NCI-H345 treated with DMSO at 0.1 percent for 48 hours (cell line): ENCODE measurements at regions not wholly inside any gene's neighbourhood (a gene's known extent, or its start where the extent isn't known, plus 50 kb on each side); places are given as distances from the start of the nearest gene placed in this dataset.
"Not testable (repeated sequence)": the region's sequence is repeated elsewhere in the genome, so short reads cannot be mapped to it uniquely, and the experiment has no call there.

Experiments
- DNase-seq: peaks from one replicate; lab custom pipeline; 2025; ENCODE audit not compliant: unreplicated experiment; lab: John Stamatoyannopoulos, UW

DNA sequence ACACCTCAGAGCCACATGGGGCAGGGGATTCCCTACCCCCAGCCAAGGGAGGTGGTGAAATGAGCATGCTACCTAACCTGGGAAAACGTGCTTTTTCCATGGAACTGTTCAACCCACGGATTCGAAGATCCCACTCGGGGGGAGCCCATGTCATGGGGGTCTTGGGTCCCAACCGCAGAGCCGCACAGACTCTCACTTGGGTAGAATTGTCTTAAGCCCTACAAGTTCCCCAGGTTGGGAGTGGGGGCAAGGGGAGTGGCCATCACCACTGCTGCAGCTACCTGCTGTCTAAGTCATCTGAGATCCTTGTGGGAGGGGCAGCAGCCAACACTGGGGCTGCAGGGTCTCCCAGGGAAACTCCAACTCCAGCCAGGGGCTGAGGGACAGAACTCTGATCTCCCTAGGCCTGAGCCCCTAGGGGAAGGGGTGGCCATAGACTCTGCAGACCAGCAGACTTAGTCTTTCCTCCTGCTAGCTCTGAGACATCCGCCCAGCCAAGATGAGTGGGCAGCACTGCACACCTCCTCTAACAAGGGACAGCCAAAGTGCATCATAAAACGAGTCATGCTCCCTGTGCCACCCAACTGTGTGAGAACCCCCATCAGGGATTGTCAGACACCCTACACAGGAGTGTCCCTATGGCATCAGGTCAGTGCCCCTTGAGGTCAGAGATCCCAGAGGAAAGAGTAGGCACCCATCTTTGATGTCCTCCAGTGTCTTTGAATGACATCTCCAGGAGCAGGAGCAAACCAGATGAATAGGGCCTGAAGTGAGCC lies 610.4 kb upstream of the SLITRK6 start:
- DNase-seq = no peak

DNA sequence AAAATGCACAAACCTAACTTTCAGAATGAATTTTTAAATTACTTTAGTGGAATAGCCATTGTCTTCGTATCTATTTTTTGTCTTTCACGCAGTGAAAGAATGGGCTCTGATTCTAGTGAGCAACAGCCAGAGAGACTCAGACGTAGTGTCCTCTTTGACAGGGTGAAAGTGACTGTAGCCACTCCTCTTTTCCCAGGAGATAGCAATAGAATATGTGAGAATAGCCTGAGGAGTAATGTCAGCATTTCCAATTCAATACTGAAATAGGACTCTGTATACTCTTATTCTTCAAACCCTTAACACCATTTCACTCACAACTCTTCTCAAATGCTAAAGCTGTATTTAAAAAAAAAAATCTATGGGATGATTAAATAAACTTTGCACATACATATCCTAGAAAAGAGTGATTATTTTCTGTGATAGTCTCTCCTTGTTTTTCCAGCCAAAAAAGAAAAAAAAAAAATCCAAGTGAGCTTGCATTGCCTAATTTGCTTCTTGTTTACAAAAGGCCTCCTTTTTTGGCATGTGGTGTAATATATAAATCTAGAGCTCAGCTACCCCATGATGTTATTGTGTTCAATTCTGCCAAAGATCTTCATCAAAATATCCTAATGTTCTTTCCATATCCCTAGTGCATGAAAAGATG lies 626.1 kb upstream of the SLITRK6 start:
- peak; percentile 35 for DNase-seq

DNA sequence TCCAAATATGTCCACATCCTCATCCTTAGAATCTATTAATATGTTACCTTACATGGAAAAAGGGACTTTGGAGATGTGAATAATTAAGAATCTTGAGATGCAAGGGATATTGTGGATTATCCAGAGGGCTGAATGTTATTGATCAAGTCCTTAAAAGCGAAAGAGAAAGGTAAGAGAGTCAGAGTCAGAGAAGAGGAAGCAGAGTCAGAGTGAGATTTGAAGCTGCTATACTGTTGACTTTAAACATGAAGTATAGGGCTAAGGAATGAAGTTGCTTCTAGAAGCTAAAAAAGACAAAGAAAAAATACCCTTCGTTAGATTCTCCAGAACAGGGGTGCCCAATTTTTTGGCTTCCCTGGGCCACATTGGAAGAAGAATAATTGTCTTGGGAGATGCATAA lies 627.2 kb upstream of the SLITRK6 start:
- DNase-seq = no peak

DNA sequence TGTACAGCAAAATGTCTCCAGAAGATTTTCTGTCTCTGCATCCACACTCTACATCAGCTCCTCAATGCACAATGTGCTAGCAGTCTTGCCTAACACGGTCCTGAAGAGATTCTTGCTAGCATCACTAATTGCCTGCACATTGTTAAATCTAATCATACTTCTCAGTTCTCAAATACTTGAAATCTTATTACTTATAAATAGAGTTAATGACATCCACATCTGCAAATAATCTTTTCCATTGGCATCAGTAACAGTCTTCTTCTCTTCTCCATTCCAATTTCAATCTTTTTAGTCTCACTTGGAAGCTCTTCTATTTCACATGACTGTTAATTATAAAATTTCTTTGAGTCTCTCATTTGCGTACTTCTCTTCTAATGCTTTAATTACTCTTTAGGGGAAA lies 630.5 kb upstream of the SLITRK6 start:
- no peak for DNase-seq

DNA sequence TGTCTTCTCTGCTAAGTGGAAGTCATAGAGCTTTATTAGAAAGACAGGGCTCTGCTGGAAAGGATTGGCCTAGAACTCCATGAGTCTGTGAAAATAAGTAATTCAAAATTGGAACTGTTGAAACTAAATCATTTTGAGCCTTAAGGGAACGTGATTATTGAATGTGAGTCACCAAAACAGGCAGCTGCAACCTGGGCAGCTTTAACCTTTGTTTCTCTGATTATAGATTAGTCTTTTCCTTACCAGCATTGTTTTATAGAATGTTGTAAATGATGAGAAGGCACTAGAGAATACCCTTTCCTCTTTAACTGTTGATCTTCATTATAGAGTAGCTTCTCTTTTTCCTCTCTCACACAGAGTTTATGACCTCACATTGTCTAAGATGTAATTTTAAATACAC lies 638.8 kb upstream of the SLITRK6 start:
- no peak for DNase-seq

DNA sequence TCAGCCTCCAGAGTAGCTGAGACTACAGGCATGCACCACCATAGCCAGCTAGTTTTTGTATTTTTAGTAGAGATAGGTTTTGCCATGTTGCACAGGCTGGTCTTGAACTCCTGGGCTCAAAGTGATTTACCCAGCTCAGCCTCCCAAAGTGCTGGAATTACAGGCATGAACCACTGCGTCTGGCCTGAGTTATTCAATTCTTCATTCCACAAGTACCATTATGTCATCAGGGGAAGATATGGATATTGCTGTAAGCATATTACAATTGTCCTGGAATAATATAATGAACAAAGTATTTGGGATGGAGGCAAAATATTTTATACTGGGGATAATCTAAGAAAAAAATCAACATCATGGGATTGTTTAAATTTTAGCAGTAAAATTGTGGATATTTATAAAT lies 646.0 kb upstream of the SLITRK6 start:
- DNase-seq = no peak

DNA sequence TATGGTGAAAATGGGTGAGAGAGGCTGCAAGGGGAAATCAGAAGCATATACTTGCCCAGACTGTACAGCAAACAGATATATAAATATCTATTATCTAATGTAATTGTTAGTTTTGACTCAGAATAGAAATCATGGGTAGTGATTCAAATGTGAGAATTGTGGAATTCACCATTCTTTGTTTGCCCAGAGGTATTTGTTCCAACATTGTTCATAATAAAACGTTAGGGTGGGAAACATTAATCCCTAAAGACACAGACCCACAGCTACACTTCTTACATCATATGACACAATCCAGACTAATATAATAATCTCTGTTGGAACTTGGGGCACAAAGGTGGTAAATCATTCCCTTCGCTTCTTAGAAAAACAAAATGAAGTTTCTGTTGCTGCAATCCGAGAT lies 646.5 kb upstream of the SLITRK6 start:
- DNase-seq = no peak

DNA sequence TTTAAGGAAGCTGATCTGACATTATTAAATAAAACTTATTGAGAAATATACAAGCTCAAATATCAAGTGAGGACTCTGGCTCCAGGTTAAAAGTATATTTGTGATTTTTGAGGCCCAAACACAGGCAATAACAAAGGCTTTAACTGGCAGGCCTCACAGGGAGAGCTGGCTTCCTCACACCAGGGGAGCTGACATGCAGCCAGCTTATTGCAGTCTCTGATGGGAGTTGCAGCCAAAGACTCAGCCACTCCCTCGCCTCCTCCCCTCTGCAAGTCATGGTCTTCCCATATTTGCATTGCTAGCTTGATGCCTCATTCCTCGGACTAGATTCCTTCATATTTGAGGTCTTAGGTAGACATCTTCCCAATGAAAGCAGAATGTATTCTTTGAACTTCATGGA lies 647.1 kb upstream of the SLITRK6 start:
- no peak for DNase-seq

DNA sequence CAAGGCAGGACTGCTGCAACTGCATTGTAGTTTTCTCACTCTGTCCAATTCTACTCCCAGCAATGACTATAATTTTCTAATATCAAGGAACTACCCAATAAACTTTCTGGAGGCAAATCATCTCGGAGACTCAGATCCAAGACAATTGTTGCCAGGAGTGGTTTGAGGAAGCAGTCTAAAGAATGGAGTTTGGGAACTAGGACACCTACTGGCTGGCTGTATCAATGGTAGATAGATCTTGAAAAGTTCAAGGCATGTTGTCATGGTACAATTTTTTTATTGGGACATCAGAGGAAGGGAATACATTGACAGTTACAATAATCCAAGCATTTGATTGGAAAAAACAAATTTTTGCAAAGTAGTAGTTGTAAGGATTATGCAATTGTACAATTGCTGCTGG lies 648.3 kb upstream of the SLITRK6 start:
- no peak for DNase-seq

DNA sequence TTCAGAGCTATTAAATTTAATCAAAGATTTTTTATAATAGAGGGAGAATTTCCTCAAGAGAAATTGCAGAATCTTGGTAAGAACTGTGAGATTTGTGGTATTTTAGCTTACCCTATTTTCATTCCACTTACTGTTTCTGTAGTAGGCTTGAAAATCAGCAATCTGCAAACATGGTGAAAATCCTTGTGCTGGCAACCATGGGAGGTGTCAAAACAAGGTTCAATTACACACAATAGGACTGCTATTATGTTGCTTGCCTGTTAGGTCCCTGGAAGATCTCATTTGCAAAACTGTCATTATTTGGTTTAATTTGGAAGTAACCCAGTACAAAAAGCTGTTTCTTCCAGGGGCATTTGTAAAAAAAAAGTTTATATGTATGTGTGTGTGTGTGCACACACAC lies 662.8 kb upstream of the SLITRK6 start:
- DNase-seq = no peak

DNA sequence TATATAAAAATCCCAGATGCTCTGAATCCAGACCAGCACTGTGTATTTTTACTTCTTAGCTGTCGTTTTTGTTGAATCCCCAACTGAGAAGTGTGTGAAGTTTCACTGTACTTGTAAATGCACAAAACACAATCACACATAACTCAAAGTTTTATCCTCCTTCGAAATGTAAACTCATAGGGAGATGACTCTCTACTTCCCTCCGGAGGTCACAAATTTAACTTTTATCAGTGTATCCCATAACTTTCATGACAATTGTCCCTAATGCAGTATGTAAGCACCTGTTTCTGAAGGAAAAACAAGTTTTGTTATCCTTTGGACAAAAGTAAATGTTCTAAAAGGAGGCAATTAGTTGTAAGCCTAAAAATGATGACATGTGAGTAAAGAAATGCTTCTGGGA lies 665.0 kb upstream of the SLITRK6 start:
- no peak for DNase-seq

DNA sequence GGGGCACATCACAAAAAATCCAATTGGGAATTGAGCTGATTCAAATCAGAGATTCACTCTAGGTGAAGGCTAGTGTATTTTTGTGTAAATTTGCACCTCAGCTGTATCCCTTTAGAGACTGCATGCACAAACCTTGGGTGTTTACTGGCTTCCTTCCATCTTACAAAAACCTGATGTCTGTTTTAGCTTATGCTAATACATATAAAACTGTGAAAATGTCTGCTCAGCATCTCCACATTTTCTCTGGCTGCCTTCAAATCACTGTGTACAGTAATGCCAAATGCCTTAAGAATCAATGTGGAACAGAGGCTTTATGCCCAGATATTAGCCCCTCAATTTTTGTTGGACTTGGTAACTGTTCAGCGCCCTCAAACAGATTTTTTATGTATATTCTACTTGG lies 675.8 kb upstream of the SLITRK6 start:
- no peak for DNase-seq

DNA sequence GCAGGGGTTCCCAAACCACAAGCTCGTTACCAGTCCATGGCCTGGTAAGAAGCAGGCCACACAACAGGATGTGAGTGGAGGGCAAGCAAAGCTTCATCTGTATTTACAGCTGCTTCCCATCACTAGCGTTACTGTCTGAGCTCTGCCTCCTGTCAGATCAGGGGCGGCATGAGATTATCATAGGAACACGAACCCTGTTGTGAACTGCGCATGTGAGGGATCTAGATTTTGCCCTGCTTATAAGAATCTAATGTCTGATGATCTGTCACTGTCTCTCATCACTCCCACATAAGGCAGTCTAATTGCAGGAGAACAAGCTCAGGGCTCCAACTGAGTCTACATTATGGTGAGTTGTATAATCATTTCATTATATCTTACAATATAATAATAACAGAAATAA lies 677.4 kb upstream of the SLITRK6 start:
- no peak for DNase-seq

DNA sequence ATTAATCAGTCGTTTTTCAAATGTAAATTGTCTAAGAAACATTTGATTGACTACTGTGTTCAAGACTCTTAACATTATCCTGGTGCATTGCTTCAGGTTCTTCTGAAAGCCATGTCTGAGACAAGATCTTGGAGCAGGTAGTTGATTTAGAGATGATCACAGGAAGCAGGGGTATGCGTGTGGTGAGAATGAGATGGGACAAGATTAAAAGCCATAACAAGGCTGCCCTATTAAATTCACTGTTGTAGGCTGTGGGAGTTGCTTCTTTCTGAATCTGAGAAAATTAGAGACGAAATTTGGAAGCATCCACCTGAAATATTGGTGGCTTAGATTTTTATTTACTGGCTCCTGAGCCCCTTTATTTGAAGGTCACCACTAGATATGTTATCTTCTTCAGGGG lies 687.4 kb upstream of the SLITRK6 start:
- DNase-seq = no peak

DNA sequence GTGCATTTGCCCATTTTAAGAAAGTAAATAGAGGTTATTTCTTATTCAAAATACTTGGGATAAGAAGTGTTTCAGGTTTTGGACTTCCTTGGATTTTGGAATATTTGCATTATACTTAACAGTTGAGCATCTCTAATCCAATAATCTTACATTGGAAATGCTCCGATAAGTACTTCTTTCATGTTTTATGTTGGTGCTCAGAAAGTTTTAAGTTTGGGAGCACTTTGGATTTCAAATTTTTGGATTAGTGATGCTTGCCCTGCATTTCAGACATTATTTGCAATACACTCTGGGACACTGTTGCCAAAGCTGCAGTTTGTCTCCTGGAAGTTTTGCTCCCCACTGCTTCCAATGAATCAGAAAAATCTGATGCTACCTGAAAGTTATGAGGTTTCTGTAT lies 691.9 kb upstream of the SLITRK6 start:
- DNase-seq = no peak

DNA sequence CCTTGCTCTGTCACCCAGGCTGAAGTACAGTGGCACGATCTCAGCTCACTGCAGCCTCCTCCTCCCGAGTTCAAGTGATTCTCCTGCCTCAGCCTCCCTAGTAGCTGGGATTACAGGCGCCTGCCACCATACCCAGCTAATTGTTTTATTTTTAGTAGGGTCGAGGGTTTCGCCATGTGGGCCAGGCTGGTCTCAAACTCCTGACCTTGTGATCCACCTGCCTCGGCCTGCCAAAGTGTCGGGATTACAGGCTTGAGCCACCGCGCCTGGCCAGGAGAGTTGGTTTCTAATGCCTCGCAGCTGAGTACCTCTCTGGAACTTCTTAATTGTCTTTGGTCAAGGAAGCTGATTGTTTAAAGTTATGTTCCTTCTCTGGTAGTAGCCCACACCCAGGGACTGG lies 702.7 kb upstream of the SLITRK6 start:
- not testable (repeated sequence) for DNase-seq

DNA sequence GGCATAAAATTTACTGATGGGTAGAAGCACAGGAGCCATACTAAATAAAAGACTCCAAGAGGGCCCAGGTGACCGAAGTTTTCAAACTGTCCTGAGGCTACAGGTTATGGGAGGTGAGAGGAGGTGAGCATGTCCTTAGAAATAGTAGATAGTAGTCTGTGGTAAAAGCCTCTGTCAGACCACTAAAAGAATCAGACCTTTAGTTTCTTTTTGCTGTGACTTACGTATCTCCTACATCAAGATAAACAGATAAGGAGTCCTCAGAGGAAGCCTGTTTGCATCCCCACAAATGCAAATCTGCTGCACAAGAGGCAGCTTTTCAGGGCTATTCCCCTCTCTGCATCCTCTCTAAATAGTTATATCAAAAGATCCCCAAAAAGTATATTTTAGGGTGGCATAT lies 711.6 kb upstream of the SLITRK6 start:
- DNase-seq = no peak

DNA sequence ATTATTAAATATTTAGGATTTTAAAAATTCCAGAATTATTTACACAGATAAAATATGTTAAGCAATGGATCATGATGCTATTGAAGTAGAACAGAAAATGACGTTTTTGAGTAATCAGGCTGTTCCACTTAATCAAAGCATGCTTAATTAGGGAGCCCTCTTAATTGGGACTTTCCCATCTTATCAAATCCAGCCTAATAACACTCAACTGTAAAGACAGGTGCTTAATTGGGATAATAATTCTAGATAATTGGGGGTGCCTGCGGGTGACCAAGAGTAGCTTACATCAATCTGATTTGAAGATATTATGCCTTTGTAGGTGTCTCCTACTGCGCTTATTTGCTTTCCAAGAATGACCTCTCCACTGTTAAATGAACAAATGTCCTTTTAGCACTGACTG lies 742.2 kb upstream of the SLITRK6 start:
- DNase-seq = no peak

DNA sequence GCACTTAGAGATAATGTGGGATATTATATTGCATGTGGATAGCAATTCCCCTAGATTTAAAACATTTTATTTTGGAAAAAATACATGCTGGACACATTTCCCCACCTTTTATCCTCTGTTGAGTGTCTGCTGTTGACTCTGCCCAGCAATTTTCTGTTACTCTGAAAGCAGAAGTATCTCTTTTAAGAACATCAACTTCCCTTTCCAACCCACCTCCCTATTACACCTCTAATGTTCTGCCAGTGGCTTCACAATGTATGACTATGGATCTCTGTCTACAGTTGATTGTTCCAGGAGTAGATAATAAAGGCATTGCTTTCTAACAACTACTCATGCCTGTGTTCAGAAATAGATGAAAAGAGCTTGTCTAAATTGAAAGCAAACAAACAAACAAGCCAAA lies 754.8 kb upstream of the SLITRK6 start:
- no peak for DNase-seq

DNA sequence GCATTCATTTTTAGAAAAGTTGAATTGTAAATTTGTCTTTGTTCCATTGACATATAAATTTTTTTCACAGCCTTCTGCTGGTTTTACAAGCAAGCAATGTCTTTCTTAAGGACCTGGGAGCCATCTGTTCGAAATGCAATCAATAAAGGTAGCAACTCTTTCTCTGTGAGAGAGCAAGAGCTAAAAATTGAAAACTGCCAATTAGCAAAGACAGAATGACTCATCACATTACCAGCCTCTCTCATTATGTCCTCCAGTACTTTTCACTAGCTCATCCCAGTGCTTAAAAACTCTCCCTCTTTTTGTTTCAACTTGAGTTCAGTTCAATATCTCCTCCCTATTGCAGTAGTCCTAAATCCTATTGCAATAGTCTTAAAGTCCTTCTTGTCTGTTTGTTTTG lies 760.7 kb upstream of the SLITRK6 start:
- DNase-seq = peak; percentile 25

DNA sequence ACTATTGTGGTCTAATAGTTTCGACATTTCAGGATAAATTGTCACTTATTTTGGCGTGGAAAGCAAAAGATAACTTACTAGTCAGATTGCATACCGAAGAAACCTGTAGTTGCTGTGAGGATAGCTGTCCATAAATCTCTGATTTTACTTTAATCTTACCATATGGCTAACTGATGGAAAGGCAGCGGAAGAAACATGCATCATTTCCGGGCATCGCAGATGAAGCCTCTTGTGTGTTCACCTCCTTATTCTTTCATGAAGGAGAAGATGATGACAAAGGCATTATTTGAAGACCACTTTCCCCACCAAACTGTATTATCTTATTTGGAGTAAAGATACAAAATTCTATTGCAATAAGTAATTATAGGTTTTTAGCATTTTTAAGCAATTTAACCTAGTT lies 763.6 kb upstream of the SLITRK6 start:
- no peak for DNase-seq

DNA sequence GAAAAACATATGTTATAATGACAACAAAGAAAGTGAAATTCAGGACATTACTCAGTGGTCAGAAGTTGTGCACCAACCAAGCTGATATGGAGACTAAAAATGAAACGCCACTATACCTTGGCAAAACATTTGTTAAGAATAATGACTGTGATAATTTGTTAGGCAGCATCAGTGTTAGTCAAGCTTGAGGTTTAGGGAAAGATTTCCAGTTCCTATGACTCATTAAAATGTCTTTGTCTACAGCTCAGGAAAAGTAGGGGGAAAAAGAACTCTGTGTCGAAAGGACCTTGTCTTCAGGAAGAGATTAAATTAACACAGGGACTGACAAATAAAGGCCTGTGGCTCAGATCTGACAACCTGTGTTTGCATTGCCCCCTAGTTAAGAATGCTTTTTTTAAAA lies 764.1 kb upstream of the SLITRK6 start:
- no peak for DNase-seq

DNA sequence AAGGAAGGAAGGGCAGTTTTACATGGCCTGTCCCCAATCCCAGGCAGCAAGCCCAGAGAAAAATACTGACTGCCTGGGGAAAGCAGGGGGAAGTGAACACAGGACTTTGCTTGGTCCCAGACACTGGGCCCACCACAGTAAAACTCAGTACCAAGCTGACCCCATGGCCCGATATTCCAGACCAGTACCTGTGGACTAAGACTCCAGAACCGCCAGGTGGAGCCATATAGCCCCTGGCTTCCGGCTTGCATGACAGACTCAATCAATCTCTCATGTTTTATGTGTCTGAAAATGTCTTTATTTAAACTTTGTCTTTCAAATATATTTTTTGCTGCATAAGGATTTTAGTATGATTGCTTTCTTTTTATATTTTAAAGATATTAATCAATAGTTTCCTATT lies 767.9 kb upstream of the SLITRK6 start:
- no peak for DNase-seq
